Neural progenitor cell (in vitro differentiated cells): ENCODE measurements at regions not wholly inside any gene's neighbourhood (a gene's known extent, or its start where the extent isn't known, plus 50 kb on each side); places are given as distances from the start of the nearest gene placed in this dataset.
"Not testable (repeated sequence)": the region's sequence is repeated elsewhere in the genome, so short reads cannot be mapped to it uniquely, and the experiment has no call there.

Source experiments
- DNase-seq: peaks from one replicate; pipeline ENCODE4 v3.0.0-alpha.2; 2016; ENCODE audit warnings: low spot score
- H2AFZ ChIP-seq: fragments of 200-600 bp; sonication (generic); replicated peaks from 2 replicates; pipeline ENCODE4 v1.6.1; 2016; ENCODE audit warnings: antibody characterized with exemption
- H3F3A ChIP-seq: fragments of 200-600 bp; sonication (generic); 2 replicates; pipeline ENCODE4 v1.6.1; 2016; ENCODE audit warnings: antibody characterized with exemption, low read depth
- H3K27ac ChIP-seq: fragments of 200-600 bp; sonication (generic); 2 replicates; pipeline ENCODE4 v1.5.1; 2016; ENCODE audit warnings: mild to moderate bottlenecking
- H3K27me3 ChIP-seq: fragments of 200-600 bp; sonication (generic); 2 replicates; pipeline ENCODE4 v1.6.1; 2016; ENCODE audit warnings: mild to moderate bottlenecking, moderate library complexity
- H3K36me3 ChIP-seq: fragments of 200-600 bp; sonication (generic); 2 replicates; pipeline ENCODE4 v1.5.1; 2016
- H3K4me1 ChIP-seq: fragments of 200-600 bp; sonication (generic); 2 replicates; pipeline ENCODE4 v1.6.1; 2016; ENCODE audit warnings: mixed run types
- H3K4me2 ChIP-seq: fragments of 200-600 bp; sonication (generic); 2 replicates; pipeline ENCODE4 v1.6.1; 2016
- H3K4me3 ChIP-seq: fragments of 200-600 bp; sonication (generic); 2 replicates; pipeline ENCODE4 v1.5.1; 2016
- H3K79me2 ChIP-seq: fragments of 200-600 bp; sonication (generic); 2 replicates; pipeline ENCODE4 v1.6.1; 2016; ENCODE audit warnings: low read depth
- H3K9ac ChIP-seq: fragments of 200-600 bp; sonication (generic); 2 replicates; pipeline ENCODE4 v1.6.1; 2016
- H3K9me3 ChIP-seq: fragments of 200-600 bp; sonication (generic); 2 replicates; pipeline ENCODE4 v1.5.1; 2016; ENCODE audit warnings: low read depth
- H4K20me1 ChIP-seq: fragments of 200-600 bp; sonication (generic); 2 replicates; pipeline ENCODE4 v1.6.1; 2016; ENCODE audit warnings: low read depth
- H3K27ac Mint-ChIP-seq: 3 replicates; pipeline ENCODE4 v1.8.0; 2021; ENCODE audit warnings: mixed read lengths
- H3K27me3 Mint-ChIP-seq: 2 replicates; pipeline ENCODE4 v1.8.0; 2022; ENCODE audit warnings: low read depth, mild to moderate bottlenecking, inconsistent platforms, moderate library complexity, mixed read lengths; ENCODE audit not compliant: insufficient read depth
- H3K36me3 Mint-ChIP-seq: 3 replicates; pipeline ENCODE4 v1.8.0; 2021; ENCODE audit warnings: mixed read lengths
- H3K4me1 Mint-ChIP-seq: 3 replicates; pipeline ENCODE4 v1.8.0; 2021; ENCODE audit warnings: mixed read lengths
- H3K4me3 Mint-ChIP-seq: 3 replicates; pipeline ENCODE4 v1.8.0; 2021; ENCODE audit warnings: mild to moderate bottlenecking, moderate library complexity, mixed read lengths
- H3K9me3 Mint-ChIP-seq: 3 replicates; pipeline ENCODE4 v1.8.0; 2020; ENCODE audit warnings: mixed read lengths
- EZH2 ChIP-seq: fragments of 200-600 bp; sonication (generic); IDR thresholded peaks from 2 replicates; pipeline ENCODE4 v1.6.1; 2017; ENCODE audit warnings: antibody characterized with exemption, mild to moderate bottlenecking, moderate library complexity
- EZH2phosphoT487 ChIP-seq: fragments of 200-600 bp; sonication (generic); IDR thresholded peaks from 2 replicates; pipeline ENCODE4 v1.6.1; 2017; ENCODE audit warnings: antibody characterized with exemption
- TF ChIP-seq, protein P1 (sequence below): fragments of 200-600 bp; sonication (generic); IDR thresholded peaks from 2 replicates; pipeline ENCODE4 v1.5.1; 2017; ENCODE audit warnings: antibody characterized with exemption, mild to moderate bottlenecking

DNA sequence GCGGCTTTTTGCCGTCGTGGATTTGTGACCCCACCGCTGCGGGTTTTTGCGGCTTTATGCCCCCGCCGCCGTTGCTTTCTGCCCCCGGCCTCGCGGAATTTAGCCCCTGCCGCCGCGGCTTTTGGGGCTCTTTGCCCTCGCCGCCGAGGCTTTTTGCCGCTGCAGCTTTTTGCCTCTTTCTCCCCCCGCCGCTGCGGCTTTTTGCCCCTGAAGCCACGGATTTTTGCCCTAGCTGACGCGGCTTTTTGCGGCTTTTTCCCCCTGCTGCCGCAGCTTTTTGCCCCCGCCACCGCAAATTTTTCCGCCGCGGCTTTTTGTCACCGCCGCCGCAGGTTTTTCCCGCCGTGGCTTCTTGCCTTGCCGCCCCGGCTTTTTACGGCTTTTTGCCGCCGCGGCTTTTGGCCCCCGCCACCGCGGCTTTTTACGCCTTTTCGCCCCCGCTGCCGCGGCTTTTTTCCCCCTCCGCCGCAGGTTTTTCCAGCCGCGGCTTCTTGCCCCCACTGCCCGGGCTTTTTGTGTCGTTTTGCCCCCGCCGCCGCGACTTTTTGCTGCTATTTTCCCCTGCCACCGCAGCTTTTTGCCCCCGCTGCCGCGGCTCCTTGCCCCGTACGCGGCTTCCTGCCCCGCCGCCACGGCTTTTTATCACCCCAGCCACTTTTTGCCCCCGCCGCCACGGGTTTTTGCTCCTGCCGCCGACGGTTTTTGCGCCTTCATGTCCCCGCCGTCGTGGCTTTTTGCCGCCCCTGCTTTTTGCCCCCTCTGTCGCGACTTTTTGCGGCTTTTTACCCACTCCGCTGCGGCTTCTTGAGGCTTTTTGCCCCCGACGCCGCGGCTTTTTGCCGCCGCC lies 3933.6 kb downstream of the SRGAP2C start:
- H3K4me1 Mint-ChIP-seq = no peaks in the 10 kb centered on the region
- H3K27ac Mint-ChIP-seq = no peak overlapping the region
- Histone ChIP-seq H3F3A (no peaks in the 10 kb centered on the region), H3K79me2 (no peaks in the 10 kb centered on the region), H3K4me3 (no peak overlapping the region), H3K27ac (no peak overlapping the region), H3K4me2 (no peak overlapping the region), H4K20me1 (no peaks in the 10 kb centered on the region), H3K9me3 (peaks cover 5% of the 10 kb centered on the region), H3K4me1 (no peaks in the 10 kb centered on the region), H3K27me3 (no peaks in the 10 kb centered on the region), H3K36me3 (no peaks in the 10 kb centered on the region), H2AFZ (no peak overlapping the region), H3K9ac (no peak overlapping the region)
- no peaks in the 10 kb centered on the region for H3K36me3 Mint-ChIP-seq
- H3K4me3 Mint-ChIP-seq = no peak overlapping the region
- H3K9me3 Mint-ChIP-seq = peaks cover 29% of the 10 kb centered on the region
- TF ChIP-seq EZH2 (no peak), EZH2phosphoT487 (no peak)
- TF ChIP-seq, protein P1, sequence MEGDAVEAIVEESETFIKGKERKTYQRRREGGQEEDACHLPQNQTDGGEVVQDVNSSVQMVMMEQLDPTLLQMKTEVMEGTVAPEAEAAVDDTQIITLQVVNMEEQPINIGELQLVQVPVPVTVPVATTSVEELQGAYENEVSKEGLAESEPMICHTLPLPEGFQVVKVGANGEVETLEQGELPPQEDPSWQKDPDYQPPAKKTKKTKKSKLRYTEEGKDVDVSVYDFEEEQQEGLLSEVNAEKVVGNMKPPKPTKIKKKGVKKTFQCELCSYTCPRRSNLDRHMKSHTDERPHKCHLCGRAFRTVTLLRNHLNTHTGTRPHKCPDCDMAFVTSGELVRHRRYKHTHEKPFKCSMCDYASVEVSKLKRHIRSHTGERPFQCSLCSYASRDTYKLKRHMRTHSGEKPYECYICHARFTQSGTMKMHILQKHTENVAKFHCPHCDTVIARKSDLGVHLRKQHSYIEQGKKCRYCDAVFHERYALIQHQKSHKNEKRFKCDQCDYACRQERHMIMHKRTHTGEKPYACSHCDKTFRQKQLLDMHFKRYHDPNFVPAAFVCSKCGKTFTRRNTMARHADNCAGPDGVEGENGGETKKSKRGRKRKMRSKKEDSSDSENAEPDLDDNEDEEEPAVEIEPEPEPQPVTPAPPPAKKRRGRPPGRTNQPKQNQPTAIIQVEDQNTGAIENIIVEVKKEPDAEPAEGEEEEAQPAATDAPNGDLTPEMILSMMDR = no peak
- no peaks in the 10 kb centered on the region for H3K27me3 Mint-ChIP-seq
- DNase-seq = no peak

DNA sequence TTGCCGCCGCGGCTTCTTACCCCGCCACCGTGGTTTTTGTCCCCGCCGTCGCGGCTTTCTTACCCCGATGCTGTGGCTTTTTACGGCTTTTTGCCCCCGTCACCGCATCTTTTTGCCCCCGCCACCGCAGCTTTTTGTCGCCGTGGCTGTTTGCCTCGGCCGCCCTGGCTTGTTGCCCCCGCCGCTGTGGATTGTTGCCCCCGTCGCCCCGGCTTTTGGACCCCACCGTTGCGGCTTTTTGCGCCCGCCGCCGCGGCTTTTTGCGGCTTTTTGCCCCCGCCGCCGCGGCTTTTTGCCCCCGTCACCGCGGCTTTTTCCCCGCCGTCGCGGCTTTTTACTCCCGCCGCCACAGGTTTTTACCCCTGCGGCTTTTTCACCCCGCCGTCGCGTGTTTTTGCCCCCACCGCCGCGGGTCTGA lies 3934.3 kb downstream of the SRGAP2C start:
- H3K27me3 Mint-ChIP-seq = no peaks in the 10 kb centered on the region
- Histone ChIP-seq H3K36me3 (no peaks in the 10 kb centered on the region), H3K4me1 (no peaks in the 10 kb centered on the region), H3K9ac (no peak overlapping the region), H3K4me2 (no peak overlapping the region), H4K20me1 (no peaks in the 10 kb centered on the region), H3K27me3 (no peaks in the 10 kb centered on the region), H2AFZ (no peak overlapping the region), H3K79me2 (no peaks in the 10 kb centered on the region), H3K9me3 (peaks cover 8% of the 10 kb centered on the region), H3K4me3 (no peak overlapping the region), H3F3A (no peaks in the 10 kb centered on the region), H3K27ac (no peak overlapping the region)
- DNase-seq = no peak
- no peak overlapping the region for H3K4me3 Mint-ChIP-seq
- TF ChIP-seq EZH2phosphoT487 (no peak), EZH2 (no peak)
- TF ChIP-seq, protein P1 = no peak
- H3K9me3 Mint-ChIP-seq = peaks cover 31% of the 10 kb centered on the region
- no peaks in the 10 kb centered on the region for H3K4me1 Mint-ChIP-seq
- H3K27ac Mint-ChIP-seq = no peak overlapping the region
- H3K36me3 Mint-ChIP-seq = no peaks in the 10 kb centered on the region

DNA sequence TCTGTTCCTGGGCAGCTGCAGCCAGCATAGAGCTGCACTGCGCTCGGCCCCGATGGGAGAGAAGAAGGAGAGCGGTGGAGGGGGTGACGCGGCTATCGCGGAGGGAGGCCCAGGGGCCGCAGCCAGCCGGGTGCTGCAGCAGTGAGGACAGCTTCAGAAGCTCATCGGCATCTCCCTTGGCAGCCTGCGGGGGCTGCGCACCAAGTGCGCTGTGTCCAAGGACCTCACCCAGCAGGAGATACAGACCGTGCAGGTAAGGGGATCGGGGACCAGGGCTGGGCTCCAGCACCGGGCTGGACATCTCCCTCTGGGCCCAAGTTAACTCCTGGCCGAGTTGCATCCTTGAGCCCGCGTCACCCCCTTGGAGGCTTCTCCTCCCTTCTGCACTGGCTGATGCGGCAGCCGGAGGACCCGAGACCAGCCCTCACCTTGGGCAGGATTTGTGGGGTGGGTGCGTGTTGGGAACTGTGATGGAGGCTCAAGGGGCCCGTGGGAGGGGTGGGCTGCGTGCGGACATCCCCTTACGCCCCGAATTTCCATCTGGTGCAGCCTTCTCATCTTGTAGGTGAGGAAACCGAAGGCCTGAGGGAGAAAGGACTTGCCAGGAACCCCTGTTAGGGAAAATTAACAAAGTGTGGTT lies 3934.9 kb downstream of the SRGAP2C start:
- H3K4me2 ChIP-seq, H3K79me2 ChIP-seq, H3K36me3 Mint-ChIP-seq, H3K27ac ChIP-seq, H3K27me3 ChIP-seq, H3K27me3 Mint-ChIP-seq, H3K36me3 ChIP-seq, H2AFZ ChIP-seq, H4K20me1 ChIP-seq, DNase-seq, H3F3A ChIP-seq, H3K4me3 Mint-ChIP-seq, H3K4me3 ChIP-seq, H3K4me1 ChIP-seq, H3K9ac ChIP-seq, H3K4me1 Mint-ChIP-seq, H3K27ac Mint-ChIP-seq: not testable (repeated sequence)
- H3K9me3 ChIP-seq = peaks cover 11% of the 10 kb centered on the region
- peaks cover 36% of the 10 kb centered on the region for H3K9me3 Mint-ChIP-seq

DNA sequence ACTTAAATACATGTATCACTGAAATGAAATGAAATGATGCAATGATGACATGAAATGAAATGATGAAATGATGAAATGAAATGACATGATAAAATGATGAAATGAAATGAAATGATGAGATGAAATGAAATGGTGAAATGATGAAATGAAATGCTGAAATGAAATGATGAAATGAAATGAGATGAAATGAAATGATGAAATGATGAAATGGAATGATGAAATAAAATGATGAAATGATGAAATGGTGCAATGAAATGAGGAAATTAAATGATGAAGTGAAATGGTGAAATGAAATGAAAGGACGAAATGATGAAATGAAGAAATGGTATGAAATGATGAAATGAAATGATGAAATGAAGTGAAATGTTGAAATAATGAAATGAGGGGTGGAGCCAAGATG lies 3937.8 kb downstream of the SRGAP2C start:
- not testable (repeated sequence) for H3K27ac ChIP-seq, DNase-seq, H3K4me3 Mint-ChIP-seq, H3K36me3 Mint-ChIP-seq, H3K27me3 ChIP-seq, H3K9ac ChIP-seq, H3K4me3 ChIP-seq, H3K79me2 ChIP-seq, H3K4me1 Mint-ChIP-seq, H3K36me3 ChIP-seq, H3K27ac Mint-ChIP-seq, H3F3A ChIP-seq, H3K27me3 Mint-ChIP-seq, H2AFZ ChIP-seq, H3K4me1 ChIP-seq, H3K4me2 ChIP-seq, H4K20me1 ChIP-seq
- H3K9me3 Mint-ChIP-seq = peaks cover 45% of the 10 kb centered on the region
- peaks cover 11% of the 10 kb centered on the region for H3K9me3 ChIP-seq
